Body of pancreas (tissue), 4 donors: ENCODE measurements at regions not wholly inside any gene's neighbourhood (a gene's known extent, or its start where the extent isn't known, plus 50 kb on each side); places are given as distances from the start of the nearest gene placed in this dataset.

Source experiments
- CTCF ChIP-seq, 7 experiments: fragments of 450-650 bp in 4 of 7; fragments of 200-600 bp in 3 of 7; sonication (generic) in 3 of 7; IDR thresholded peaks; one replicate each; pipeline ENCODE4 v1.5.1; 2016 to 2019; ENCODE audit warnings: antibody characterized with exemption in 7 of 7
- POLR2A ChIP-seq, 3 donors: fragments of 450-650 bp; IDR thresholded peaks; one replicate each; pipeline ENCODE4 v1.6.1; 2016; ENCODE audit warnings: antibody characterized with exemption in 3 of 3, mild to moderate bottlenecking in 2 of 3

DNA sequence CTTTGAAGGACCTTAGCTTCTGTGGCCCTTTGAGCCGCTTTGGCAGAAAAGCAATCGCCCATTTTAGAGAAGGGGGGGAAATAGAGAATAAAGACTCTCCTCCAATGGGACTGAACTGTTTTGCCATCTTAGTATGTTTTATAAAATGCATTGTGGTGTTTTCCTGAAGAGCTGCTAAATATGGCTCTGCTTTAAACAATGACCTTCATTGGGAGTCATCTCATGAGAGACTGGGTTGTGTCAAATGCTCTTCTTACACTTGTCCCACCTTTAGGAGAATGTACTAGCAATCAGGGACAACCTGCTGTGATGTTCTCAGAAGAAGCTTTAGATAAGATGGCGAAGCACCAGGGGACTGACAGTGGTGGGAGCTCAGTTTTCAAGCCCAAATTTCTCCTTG, 418.9 kb upstream of the POU3F3 start:
- no peak for TF ChIP-seq CTCF (IDR thresholded peaks at IDR 0.05)
- no peak for TF ChIP-seq POLR2A (IDR thresholded peaks at IDR 0.05)
